SK-N-SH treated with all-trans-retinoic acid at 6 μM for 48 hours (cell line): ENCODE measurements at regions not wholly inside any gene's neighbourhood (a gene's known extent, or its start where the extent isn't known, plus 50 kb on each side); places are given as distances from the start of the nearest gene placed in this dataset.

Experiments used
- ARNTL ChIP-seq: fragments of 450-650 bp; formaldehyde crosslinking; IDR thresholded peaks from 2 replicates; pipeline ENCODE4 v1.5.0; 2020; ENCODE audit warnings: low read depth, mild to moderate bottlenecking, moderate library complexity, borderline replicate concordance
- BACH2 ChIP-seq: fragments of 250-450 bp; sonication (Bioruptor Pico); IDR thresholded peaks from 2 replicates; pipeline ENCODE4 v1.9.0; 2021; ENCODE audit warnings: mild to moderate bottlenecking, borderline replicate concordance
- CREB5 ChIP-seq: fragments of 250-450 bp; sonication (Bioruptor Pico); IDR thresholded peaks from 2 replicates; pipeline ENCODE4 v1.5.1; 2020; ENCODE audit warnings: low read depth, mild to moderate bottlenecking, moderate library complexity
- CSDC2 ChIP-seq: fragments of 250-450 bp; sonication (Bioruptor Pico); IDR thresholded peaks from 2 replicates; pipeline ENCODE4 v1.5.0; 2020; ENCODE audit warnings: mild to moderate bottlenecking, moderate library complexity
- ESRRG ChIP-seq: fragments of 250-450 bp; sonication (Bioruptor Pico); IDR thresholded peaks from 2 replicates; pipeline ENCODE4 v1.6.1; 2021; ENCODE audit warnings: mild to moderate bottlenecking
- GLIS3 ChIP-seq: fragments of 250-450 bp; sonication (Bioruptor Pico); IDR thresholded peaks from 2 replicates; pipeline ENCODE4 v1.5.0; 2020; ENCODE audit warnings: mild to moderate bottlenecking, moderate library complexity
- ISL1 ChIP-seq: fragments of 250-450 bp; sonication (Bioruptor Pico); IDR thresholded peaks from 2 replicates; pipeline ENCODE4 v2.1.2; 2022; ENCODE audit warnings: mild to moderate bottlenecking, moderate library complexity
- PATZ1 ChIP-seq: fragments of 250-450 bp; sonication (Bioruptor Pico); IDR thresholded peaks from 2 replicates; pipeline ENCODE4 v1.8.0; 2020; ENCODE audit warnings: mild to moderate bottlenecking, moderate library complexity, borderline replicate concordance
- RARB ChIP-seq: fragments of 250-450 bp; sonication (Bioruptor Pico); IDR thresholded peaks from 2 replicates; pipeline ENCODE4 v1.8.0; 2021; ENCODE audit warnings: mild to moderate bottlenecking, moderate library complexity
- TCF4 ChIP-seq: fragments of 250-450 bp; sonication (Bioruptor Pico); IDR thresholded peaks from 2 replicates; pipeline ENCODE4 v1.8.0; 2021; ENCODE audit warnings: mild to moderate bottlenecking, moderate library complexity, borderline replicate concordance
- TSHZ2 ChIP-seq: fragments of 250-450 bp; sonication (Bioruptor Pico); IDR thresholded peaks from 2 replicates; pipeline ENCODE4 v1.5.0; 2020; ENCODE audit warnings: mild to moderate bottlenecking, moderate library complexity
- ZFP30 ChIP-seq: fragments of 450-650 bp; formaldehyde crosslinking; IDR thresholded peaks from 2 replicates; pipeline ENCODE4 v1.5.0; 2022; ENCODE audit warnings: mild to moderate bottlenecking, moderate library complexity
- ZNF565 ChIP-seq: fragments of 450-650 bp; formaldehyde crosslinking; conservative IDR thresholded peaks from 2 replicates; pipeline ENCODE4 v1.5.0; 2020; ENCODE audit warnings: low read depth, mild to moderate bottlenecking, moderate library complexity
- ZNF8 ChIP-seq: fragments of 450-650 bp; formaldehyde crosslinking; IDR thresholded peaks from 2 replicates; pipeline ENCODE4 v1.5.0; 2020; ENCODE audit warnings: mild to moderate bottlenecking, moderate library complexity

GRCh38 chr6:104305206-104305605, 554.5 kb downstream of the HACE1 start:
- TF ChIP-seq GLIS3 (CRISPR knock-in tag) (no peak), RARB (CRISPR knock-in tag) (no peak), ZFP30 (CRISPR knock-in tag) (no peak), ESRRG (CRISPR knock-in tag) (no peak), CSDC2 (no peak), TCF4 (CRISPR knock-in tag) (no peak), ISL1 (CRISPR knock-in tag) (no peak), CREB5 (no peak), BACH2 (CRISPR knock-in tag) (no peak), ZNF565 (CRISPR knock-in tag) (no peak), ZNF8 (CRISPR knock-in tag) (no peak), PATZ1 (CRISPR knock-in tag) (no peak), ARNTL (CRISPR knock-in tag) (no peak), TSHZ2 (CRISPR knock-in tag) (no peak)
